ENCODE measurements at regions not wholly inside any gene's neighbourhood (a gene's known extent, or its start where the extent isn't known, plus 50 kb on each side); places are given as distances from the start of the nearest gene placed in this dataset.

- POLR2A ChIA-PET, result no interaction called here
- Histone ChIP-seq H3K4me2 (ENCODE audit: low read length) (no peak overlapping the region), H3K4me1 (ENCODE audit: control insufficient read depth in 1 of 2, insufficient read depth in 2 of 2, low read length in 2 of 2) (no peaks in the 10 kb centered on the region), H4K20me1 (ENCODE audit: insufficient read depth) (no peaks in the 10 kb centered on the region), H3K36me3 (ENCODE audit: control insufficient read depth in 1 of 2, insufficient read depth in 2 of 2, low read length in 2 of 2) (no peaks in the 10 kb centered on the region), H3K27me3 (ENCODE audit: insufficient read depth, low read length) (no peaks in the 10 kb centered on the region), H3K9me3 (ENCODE audit: control insufficient read depth in 1 of 2, insufficient read depth in 1 of 2, low read depth in 1 of 2, low read length in 2 of 2) (peaks cover 11 to 17% of the 10 kb centered on the region in 2 experiments; a peak in 2 of 4 replicates), H3K27ac (ENCODE audit: low read depth, low read length) (no peak overlapping the region), H3K79me2 (ENCODE audit: insufficient read depth, low read length) (no peaks in the 10 kb centered on the region), H3K4me3 (replicated peaks in 1 of 2; ENCODE audit: low read depth in 1 of 2, low read length in 2 of 2) (no peak overlapping the region), H2AFZ (ENCODE audit: low read depth, low read length, poor library complexity, severe bottlenecking) (no peak overlapping the region), H3K9me2 (ENCODE audit: insufficient read depth) (no peaks in the 10 kb centered on the region), H3K9ac (ENCODE audit: low read length) (no peak overlapping the region)
- CTCF ChIA-PET, result no interaction called here
- ATAC-seq (no peak), DNase-seq (ENCODE audit: low read depth, low spot score) (no peak)
- TF ChIP-seq ELF1 (IDR thresholded peaks at IDR 0.05; ENCODE audit: borderline replicate concordance, low read depth) (no peak), EZH2phosphoT487 (IDR thresholded peaks at IDR 0.05; ENCODE audit: borderline replicate concordance) (no peak), CEBPB (IDR thresholded peaks at IDR 0.05; ENCODE audit: low read depth) (no peak), ZNF274 (IDR thresholded peaks at IDR 0.05; ENCODE audit: low read depth, low read length) (no peak), EGR1 (IDR thresholded peaks at IDR 0.05; ENCODE audit: low read depth) (no peak), TCF7L2 (IDR thresholded peaks at IDR 0.05; ENCODE audit: borderline replicate concordance, extremely low read depth, insufficient read depth, insufficient read length) (no peak)
- TF ChIP-seq, protein P1, sequence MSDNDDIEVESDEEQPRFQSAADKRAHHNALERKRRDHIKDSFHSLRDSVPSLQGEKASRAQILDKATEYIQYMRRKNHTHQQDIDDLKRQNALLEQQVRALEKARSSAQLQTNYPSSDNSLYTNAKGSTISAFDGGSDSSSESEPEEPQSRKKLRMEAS (IDR thresholded peaks at IDR 0.05), result no peak
- TF ChIP-seq, protein P2, sequence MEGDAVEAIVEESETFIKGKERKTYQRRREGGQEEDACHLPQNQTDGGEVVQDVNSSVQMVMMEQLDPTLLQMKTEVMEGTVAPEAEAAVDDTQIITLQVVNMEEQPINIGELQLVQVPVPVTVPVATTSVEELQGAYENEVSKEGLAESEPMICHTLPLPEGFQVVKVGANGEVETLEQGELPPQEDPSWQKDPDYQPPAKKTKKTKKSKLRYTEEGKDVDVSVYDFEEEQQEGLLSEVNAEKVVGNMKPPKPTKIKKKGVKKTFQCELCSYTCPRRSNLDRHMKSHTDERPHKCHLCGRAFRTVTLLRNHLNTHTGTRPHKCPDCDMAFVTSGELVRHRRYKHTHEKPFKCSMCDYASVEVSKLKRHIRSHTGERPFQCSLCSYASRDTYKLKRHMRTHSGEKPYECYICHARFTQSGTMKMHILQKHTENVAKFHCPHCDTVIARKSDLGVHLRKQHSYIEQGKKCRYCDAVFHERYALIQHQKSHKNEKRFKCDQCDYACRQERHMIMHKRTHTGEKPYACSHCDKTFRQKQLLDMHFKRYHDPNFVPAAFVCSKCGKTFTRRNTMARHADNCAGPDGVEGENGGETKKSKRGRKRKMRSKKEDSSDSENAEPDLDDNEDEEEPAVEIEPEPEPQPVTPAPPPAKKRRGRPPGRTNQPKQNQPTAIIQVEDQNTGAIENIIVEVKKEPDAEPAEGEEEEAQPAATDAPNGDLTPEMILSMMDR (IDR thresholded peaks at IDR 0.05 in 2 of 3, conservative IDR thresholded peaks at IDR 0.05 in 1 of 3; ENCODE audit: borderline replicate concordance in 1 of 3, insufficient read depth in 1 of 3, low read depth in 2 of 3, low read length in 2 of 3), result no peak
- BruUV-seq (replicated peaks), result no TSS peak
- intact Hi-C loops (cut with micrococcal nuclease), result no loop called here
- RAD21 ChIA-PET (ENCODE audit: low non-redundant PET in 1 of 2, low total read pairs in 2 of 2, uncharacterized antibody in 2 of 2, unreplicated experiment in 2 of 2), result no interaction called here
Measured at GRCh38 chr18:52244658-52245057, 95.3 kb upstream of the DCC start.

DNA sequence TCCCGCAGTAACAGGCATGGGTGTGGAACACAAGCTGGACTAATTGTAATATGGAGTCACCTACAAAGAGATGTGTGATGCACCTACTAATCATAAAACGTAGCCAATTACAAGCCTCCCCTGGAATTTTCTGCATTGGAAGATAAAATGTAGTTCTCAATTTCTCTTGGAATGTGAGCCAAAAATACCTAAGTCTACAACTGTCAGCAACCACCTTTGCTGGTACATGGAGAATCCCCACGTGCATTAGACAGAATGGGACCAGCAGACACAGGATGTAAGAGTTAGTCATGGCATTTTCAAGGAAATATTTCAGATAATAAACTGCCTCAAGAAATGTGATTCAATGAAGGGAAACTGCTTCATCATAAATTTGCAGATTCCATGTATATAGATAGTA lies 85.6 kb upstream of the DCC start:
- Histone ChIP-seq H3K27me3 (ENCODE audit: insufficient read depth, low read length) (no peaks in the 10 kb centered on the region), H3K9me3 (ENCODE audit: control insufficient read depth in 1 of 2, insufficient read depth in 1 of 2, low read depth in 1 of 2, low read length in 2 of 2) (peaks cover 6 to 23% of the 10 kb centered on the region in 2 experiments; a peak in 2 of 4 replicates), H3K9me2 (ENCODE audit: insufficient read depth) (no peaks in the 10 kb centered on the region), H3K36me3 (ENCODE audit: control insufficient read depth in 1 of 2, insufficient read depth in 2 of 2, low read length in 2 of 2) (no peaks in the 10 kb centered on the region), H3K4me3 (replicated peaks in 1 of 2; ENCODE audit: low read depth in 1 of 2, low read length in 2 of 2) (no peak overlapping the region), H3K4me1 (ENCODE audit: control insufficient read depth in 1 of 2, insufficient read depth in 2 of 2, low read length in 2 of 2) (no peaks in the 10 kb centered on the region), H2AFZ (ENCODE audit: low read depth, low read length, poor library complexity, severe bottlenecking) (no peak overlapping the region), H3K9ac (ENCODE audit: low read length) (no peak overlapping the region), H3K79me2 (ENCODE audit: insufficient read depth, low read length) (no peaks in the 10 kb centered on the region), H3K4me2 (ENCODE audit: low read length) (no peak overlapping the region), H4K20me1 (ENCODE audit: insufficient read depth) (no peaks in the 10 kb centered on the region), H3K27ac (ENCODE audit: low read depth, low read length) (no peak overlapping the region)
- ChIA-PET RAD21 (ENCODE audit: low non-redundant PET in 1 of 2, low total read pairs in 2 of 2, uncharacterized antibody in 2 of 2, unreplicated experiment in 2 of 2) (no interaction called here), CTCF (no interaction called here), POLR2A (no interaction called here)
- DNase-seq (ENCODE audit: low read depth, low spot score), result no peak
- TF ChIP-seq EZH2 (IDR thresholded peaks at IDR 0.05) (no peak), ZFX (IDR thresholded peaks at IDR 0.05) (no peak), SRF (IDR thresholded peaks at IDR 0.05; ENCODE audit: low read depth) (no peak), ELF1 (IDR thresholded peaks at IDR 0.05; ENCODE audit: borderline replicate concordance, low read depth) (no peak), TCF7L2 (IDR thresholded peaks at IDR 0.05; ENCODE audit: borderline replicate concordance, extremely low read depth, insufficient read depth, insufficient read length) (no peak), CBX3 (IDR thresholded peaks at IDR 0.05; ENCODE audit: low read depth) (no peak), EGR1 (IDR thresholded peaks at IDR 0.05; ENCODE audit: low read depth) (no peak), EZH2phosphoT487 (IDR thresholded peaks at IDR 0.05; ENCODE audit: borderline replicate concordance) (no peak), POLR2A (IDR thresholded peaks at IDR 0.05; ENCODE audit: borderline replicate concordance, extremely low read depth, insufficient read depth, insufficient read length) (no peak), POLR2AphosphoS5 (IDR thresholded peaks at IDR 0.05; ENCODE audit: low read depth, low read length) (no peak), FOSL1 (IDR thresholded peaks at IDR 0.05; ENCODE audit: low read depth) (no peak)
- TF ChIP-seq, protein P3, sequence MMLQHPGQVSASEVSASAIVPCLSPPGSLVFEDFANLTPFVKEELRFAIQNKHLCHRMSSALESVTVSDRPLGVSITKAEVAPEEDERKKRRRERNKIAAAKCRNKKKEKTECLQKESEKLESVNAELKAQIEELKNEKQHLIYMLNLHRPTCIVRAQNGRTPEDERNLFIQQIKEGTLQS (IDR thresholded peaks at IDR 0.05), result no peak
- TF ChIP-seq, protein P1 (IDR thresholded peaks at IDR 0.05), result no peak
- no peak for ATAC-seq
- BruUV-seq (replicated peaks), result no TSS peak
- intact Hi-C loops (cut with micrococcal nuclease), result no loop called here

All from HCT116 (cell line).